ENCODE measurements at regions not wholly inside any gene's neighbourhood (a gene's known extent, or its start where the extent isn't known, plus 50 kb on each side); places are given as distances from the start of the nearest gene placed in this dataset.
"Not testable (repeated sequence)": the region's sequence is repeated elsewhere in the genome, so short reads cannot be mapped to it uniquely, and the experiment has no call there.

GRCh38 chr6:19587238-19587942 is 249.8 kb upstream of the ID4 start:
- no peaks in the 10 kb centered on the region for H3K36me3 Mint-ChIP-seq (ENCODE audit: low read depth)
- no peak overlapping the region for H3K27ac Mint-ChIP-seq
- H3K9me3 Mint-ChIP-seq: peaks cover 4% of the 10 kb centered on the region
- no peak overlapping the region for H3K4me3 Mint-ChIP-seq
- no peaks in the 10 kb centered on the region for H3K27me3 Mint-ChIP-seq (ENCODE audit: insufficient read depth)
- no peaks in the 10 kb centered on the region for H3K4me1 Mint-ChIP-seq (ENCODE audit: low read depth)
- DNase-seq (ENCODE audit: low spot score): no peak
- intact Hi-C loops (cut with micrococcal nuclease): no loop called here

DNA sequence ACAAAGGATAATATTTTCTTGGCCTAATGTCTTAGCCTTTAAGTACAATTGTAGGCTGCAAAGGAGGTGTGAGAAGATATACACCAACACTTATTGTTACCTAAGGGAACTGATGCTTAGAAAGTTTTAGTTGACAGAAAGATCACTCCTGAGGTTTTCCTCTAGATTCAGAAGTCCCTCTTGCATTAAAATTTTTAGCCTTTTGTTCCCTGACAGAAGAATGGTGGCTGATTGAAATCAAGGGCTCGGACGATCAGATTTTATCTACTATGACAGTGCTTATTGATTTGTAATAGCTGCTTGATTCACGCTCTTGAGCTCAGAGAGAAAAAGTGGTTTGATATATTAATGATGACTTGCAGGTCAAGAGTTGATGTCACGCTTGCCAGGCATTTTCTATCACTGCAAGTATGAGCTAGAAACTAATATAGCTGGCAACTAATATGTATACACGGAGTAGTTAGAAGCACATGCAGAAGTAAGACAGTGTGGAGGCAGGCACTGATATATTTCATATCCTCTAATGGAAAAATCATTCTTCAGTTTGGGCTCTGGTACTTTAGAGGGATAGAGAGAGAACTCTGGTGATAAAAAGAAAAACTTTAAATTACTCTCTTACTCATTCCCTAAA is 246.6 kb upstream of the ID4 start:
- Mint-ChIP-seq H3K36me3 (ENCODE audit: low read depth) (no peaks in the 10 kb centered on the region), H3K27ac (no peak overlapping the region), H3K4me1 (ENCODE audit: low read depth) (no peaks in the 10 kb centered on the region), H3K27me3 (ENCODE audit: insufficient read depth) (no peaks in the 10 kb centered on the region), H3K4me3 (no peak overlapping the region), H3K9me3 (no peaks in the 10 kb centered on the region)
- intact Hi-C loops (cut with micrococcal nuclease): no loop called here
- DNase-seq (ENCODE audit: low spot score): no peak

DNA sequence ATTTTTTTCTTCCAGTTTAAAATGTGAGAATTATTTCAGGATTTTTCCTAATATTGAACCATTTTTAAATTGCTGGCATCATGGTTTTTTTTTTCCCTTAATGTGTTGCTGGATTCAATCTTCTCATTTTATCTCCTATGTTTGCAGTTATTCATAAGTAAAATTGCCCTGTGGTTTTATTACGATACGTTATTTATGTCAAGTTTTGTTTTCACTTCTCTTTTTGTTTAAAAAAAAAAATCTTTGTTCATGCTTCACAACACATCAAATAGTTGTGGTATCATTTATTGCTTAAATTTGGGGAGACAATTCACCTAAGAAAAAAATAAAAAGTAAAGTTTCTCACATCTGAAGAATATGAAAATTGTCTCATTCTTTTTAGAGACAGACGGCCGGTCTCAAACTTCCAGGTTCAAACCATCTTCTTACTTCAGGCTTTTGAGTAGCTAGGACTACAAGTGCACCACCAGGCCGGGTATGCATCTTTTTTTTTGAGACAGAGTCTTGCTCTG is 239.3 kb upstream of the ID4 start:
- DNase-seq (ENCODE audit: low spot score): no peak
- Mint-ChIP-seq H3K27me3 (ENCODE audit: insufficient read depth) (no peaks in the 10 kb centered on the region), H3K4me1 (ENCODE audit: low read depth) (no peaks in the 10 kb centered on the region), H3K4me3 (no peak overlapping the region), H3K36me3 (ENCODE audit: low read depth) (no peaks in the 10 kb centered on the region), H3K9me3 (no peaks in the 10 kb centered on the region), H3K27ac (no peak overlapping the region)
- intact Hi-C loops (cut with micrococcal nuclease): no loop called here

DNA sequence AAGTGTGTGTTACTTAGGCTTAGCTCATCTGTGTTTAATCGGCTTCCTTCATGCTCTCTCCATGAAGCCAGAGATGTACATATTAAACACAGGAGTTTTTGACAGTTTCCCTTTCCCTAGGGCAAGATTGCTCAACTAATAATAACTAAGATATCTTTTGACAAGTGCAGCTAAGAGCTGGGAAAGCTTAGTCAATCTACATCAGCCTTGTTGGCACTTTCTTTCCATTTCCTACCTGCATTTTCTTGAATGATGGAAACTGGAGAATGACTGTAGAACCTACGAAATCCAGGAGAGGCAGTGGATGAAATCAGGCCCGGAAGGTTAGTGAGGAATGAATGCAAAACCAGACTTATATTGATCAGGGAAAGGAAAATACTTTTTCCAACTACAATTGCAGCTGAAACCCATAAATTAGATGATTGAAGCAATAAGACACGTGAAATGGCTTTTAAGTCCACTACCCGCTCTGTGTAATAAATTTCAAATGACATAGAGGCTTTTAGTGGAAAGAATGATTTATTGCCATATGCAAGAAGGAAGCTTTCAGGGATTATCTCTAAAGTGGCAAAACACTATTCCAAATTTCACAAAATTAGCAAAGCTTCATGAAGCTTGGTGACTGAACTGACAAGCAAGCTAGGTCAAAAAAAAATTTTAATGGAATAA is 237.2 kb upstream of the ID4 start:
- H3K27me3 Mint-ChIP-seq (ENCODE audit: insufficient read depth): no peaks in the 10 kb centered on the region
- no peak overlapping the region for H3K4me3 Mint-ChIP-seq
- DNase-seq (ENCODE audit: low spot score): no peak
- no peak overlapping the region for H3K27ac Mint-ChIP-seq
- intact Hi-C loops (cut with micrococcal nuclease): no loop called here
- no peaks in the 10 kb centered on the region for H3K4me1 Mint-ChIP-seq (ENCODE audit: low read depth)
- H3K9me3 Mint-ChIP-seq: no peaks in the 10 kb centered on the region
- no peaks in the 10 kb centered on the region for H3K36me3 Mint-ChIP-seq (ENCODE audit: low read depth)

DNA sequence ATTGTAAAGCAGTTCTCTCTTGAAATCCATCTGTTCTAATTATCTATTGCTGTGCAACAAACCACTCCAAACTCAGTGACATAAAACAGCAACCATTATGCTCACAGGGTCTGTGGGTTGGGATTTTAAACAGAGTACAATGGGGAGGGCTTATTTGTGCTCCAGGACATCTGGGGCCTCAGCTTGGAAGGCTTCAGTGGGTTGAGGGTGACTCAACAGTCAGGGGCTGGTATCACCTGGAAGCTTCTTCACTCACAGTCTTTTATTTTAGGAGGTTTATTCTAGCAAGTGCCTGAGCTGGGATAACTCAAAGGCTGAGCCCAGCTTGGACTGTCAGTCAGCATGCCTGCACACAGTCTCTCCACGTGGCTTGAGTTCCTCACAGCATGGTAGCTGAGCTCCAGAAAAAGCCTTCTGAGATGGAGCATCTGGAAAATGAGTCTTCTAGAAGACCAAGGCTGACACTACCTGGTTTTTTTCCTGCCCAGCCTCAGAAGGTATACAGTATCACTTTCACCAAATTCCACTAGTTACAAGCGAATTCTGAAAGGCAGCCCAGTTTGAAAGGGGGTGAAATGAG is 234.6 kb upstream of the ID4 start:
- Mint-ChIP-seq H3K36me3 (ENCODE audit: low read depth) (no peaks in the 10 kb centered on the region), H3K27ac (no peak overlapping the region), H3K27me3 (ENCODE audit: insufficient read depth) (no peaks in the 10 kb centered on the region), H3K9me3 (peaks cover 7% of the 10 kb centered on the region), H3K4me3 (no peak overlapping the region), H3K4me1 (ENCODE audit: low read depth) (no peaks in the 10 kb centered on the region)
- DNase-seq (ENCODE audit: low spot score): no peak
- intact Hi-C loops (cut with micrococcal nuclease): no loop called here

- Mint-ChIP-seq H3K27ac (no peak overlapping the region), H3K4me1 (ENCODE audit: low read depth) (no peaks in the 10 kb centered on the region), H3K27me3 (ENCODE audit: insufficient read depth) (no peaks in the 10 kb centered on the region), H3K9me3 (peaks cover 7% of the 10 kb centered on the region), H3K36me3 (ENCODE audit: low read depth) (no peaks in the 10 kb centered on the region), H3K4me3 (no peak overlapping the region)
- no peak for DNase-seq (ENCODE audit: low spot score)
- intact Hi-C loops (cut with micrococcal nuclease): no loop called here
Observed at GRCh38 chr6:19603721-19604120, 233.4 kb upstream of the ID4 start.

DNA sequence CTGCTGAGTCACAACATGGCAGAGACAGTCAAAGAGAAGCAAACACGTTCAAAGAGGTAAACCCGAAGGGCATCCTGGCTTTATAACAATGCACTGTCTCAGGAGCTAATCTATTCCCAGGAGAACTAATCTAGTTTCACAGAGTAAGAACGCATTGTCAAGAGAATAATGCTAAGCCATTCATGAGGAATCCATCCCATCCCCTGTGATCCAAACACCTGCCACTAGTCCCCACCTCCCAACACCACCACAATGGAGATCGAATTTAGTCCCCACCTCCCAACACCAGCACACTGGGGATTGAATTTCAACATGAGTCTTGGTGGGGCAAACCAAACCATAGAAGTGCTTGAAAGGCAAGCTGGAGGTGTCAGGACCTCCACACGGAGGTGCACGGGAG is 231.5 kb upstream of the ID4 start:
- no peak overlapping the region for H3K27ac Mint-ChIP-seq
- H3K27me3 Mint-ChIP-seq (ENCODE audit: insufficient read depth): no peaks in the 10 kb centered on the region
- no peak overlapping the region for H3K4me3 Mint-ChIP-seq
- H3K9me3 Mint-ChIP-seq: peaks cover 7% of the 10 kb centered on the region
- no peaks in the 10 kb centered on the region for H3K36me3 Mint-ChIP-seq (ENCODE audit: low read depth)
- no peaks in the 10 kb centered on the region for H3K4me1 Mint-ChIP-seq (ENCODE audit: low read depth)
- intact Hi-C loops (cut with micrococcal nuclease): no loop called here
- no peak for DNase-seq (ENCODE audit: low spot score)

- no peak overlapping the region for H3K27ac Mint-ChIP-seq
- H3K4me1 Mint-ChIP-seq (ENCODE audit: low read depth): no peaks in the 10 kb centered on the region
- no peaks in the 10 kb centered on the region for H3K27me3 Mint-ChIP-seq (ENCODE audit: insufficient read depth)
- no peak for DNase-seq (ENCODE audit: low spot score)
- no peak overlapping the region for H3K4me3 Mint-ChIP-seq
- no peaks in the 10 kb centered on the region for H3K36me3 Mint-ChIP-seq (ENCODE audit: low read depth)
- intact Hi-C loops (cut with micrococcal nuclease): no loop called here
- peaks cover 11% of the 10 kb centered on the region for H3K9me3 Mint-ChIP-seq
Observed at GRCh38 chr6:19608546-19608945, 228.6 kb upstream of the ID4 start.

DNA sequence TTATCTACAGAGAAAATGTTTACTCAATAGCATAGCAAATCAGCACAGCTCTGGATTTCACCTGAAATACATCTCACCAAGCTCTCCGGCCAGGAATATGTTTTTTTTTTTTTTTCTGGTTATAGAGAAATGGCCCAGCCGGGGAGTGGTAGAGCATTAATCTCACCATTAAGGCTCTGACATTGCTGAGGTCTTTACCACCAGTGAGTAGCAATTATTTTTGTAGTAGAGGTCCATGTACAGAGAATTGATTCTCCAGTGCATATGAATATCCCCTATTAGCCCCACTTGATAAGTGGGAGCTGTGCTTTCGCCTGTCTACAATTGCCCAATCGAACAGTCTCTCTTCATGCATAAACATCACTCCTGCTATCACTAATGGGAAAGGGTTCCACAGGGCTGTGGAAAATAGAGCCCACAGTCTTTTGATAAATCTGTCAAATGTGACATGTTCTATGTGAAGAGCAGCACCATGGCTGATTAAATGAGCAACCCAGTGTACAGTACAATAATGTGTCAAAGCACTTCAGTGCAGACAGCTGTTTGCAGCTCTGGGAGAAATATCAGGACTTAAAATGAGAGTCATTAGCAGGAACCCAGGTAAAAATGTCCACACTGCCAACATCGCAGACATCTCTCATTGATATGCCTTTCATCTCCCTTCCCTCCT is 227.1 kb upstream of the ID4 start:
- intact Hi-C loops (cut with micrococcal nuclease): no loop called here
- Mint-ChIP-seq H3K9me3 (peaks cover 10% of the 10 kb centered on the region), H3K4me1 (ENCODE audit: low read depth) (no peaks in the 10 kb centered on the region), H3K27me3 (ENCODE audit: insufficient read depth) (no peaks in the 10 kb centered on the region), H3K4me3 (no peak overlapping the region), H3K27ac (no peak overlapping the region), H3K36me3 (ENCODE audit: low read depth) (no peaks in the 10 kb centered on the region)
- no peak for DNase-seq (ENCODE audit: low spot score)

- H3K27me3 Mint-ChIP-seq (ENCODE audit: insufficient read depth); H3K4me3 Mint-ChIP-seq; intact Hi-C loops (cut with micrococcal nuclease); H3K4me1 Mint-ChIP-seq (ENCODE audit: low read depth); H3K27ac Mint-ChIP-seq; DNase-seq (ENCODE audit: low spot score); H3K36me3 Mint-ChIP-seq (ENCODE audit: low read depth): not testable (repeated sequence)
- peaks cover 17% of the 10 kb centered on the region for H3K9me3 Mint-ChIP-seq
Observed at GRCh38 chr6:19612672-19613466, 224.3 kb upstream of the ID4 start.

DNA sequence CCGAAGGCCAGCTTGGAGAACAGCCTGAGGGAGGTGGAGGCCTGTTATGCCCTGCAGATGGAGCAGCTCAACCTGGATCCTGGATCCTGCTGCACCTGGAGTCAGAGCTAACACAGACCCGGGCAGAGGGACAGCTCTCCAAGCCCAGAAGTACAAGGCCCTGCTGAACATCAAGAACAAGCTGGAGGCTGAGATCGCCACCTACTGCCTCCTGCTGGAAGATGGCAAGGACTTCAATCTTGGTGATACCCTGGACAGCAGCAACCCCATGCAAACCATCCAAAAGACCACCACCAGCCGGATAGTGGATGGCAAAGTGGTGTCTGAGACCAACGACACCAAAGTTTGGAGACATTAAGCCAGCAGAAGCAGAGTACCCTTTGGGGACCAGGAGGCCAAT is 223.5 kb upstream of the ID4 start:
- no peaks in the 10 kb centered on the region for H3K27me3 Mint-ChIP-seq (ENCODE audit: insufficient read depth)
- no peak overlapping the region for H3K4me3 Mint-ChIP-seq
- H3K4me1 Mint-ChIP-seq (ENCODE audit: low read depth): no peaks in the 10 kb centered on the region
- no peaks in the 10 kb centered on the region for H3K36me3 Mint-ChIP-seq (ENCODE audit: low read depth)
- no peak overlapping the region for H3K27ac Mint-ChIP-seq
- intact Hi-C loops (cut with micrococcal nuclease): no loop called here
- no peak for DNase-seq (ENCODE audit: low spot score)
- peaks cover 18% of the 10 kb centered on the region for H3K9me3 Mint-ChIP-seq

GRCh38 chr6:19616022-19616421 is 221.1 kb upstream of the ID4 start:
- Mint-ChIP-seq H3K9me3 (peaks cover 28% of the 10 kb centered on the region), H3K4me1 (ENCODE audit: low read depth) (no peaks in the 10 kb centered on the region), H3K27me3 (ENCODE audit: insufficient read depth) (no peaks in the 10 kb centered on the region), H3K36me3 (ENCODE audit: low read depth) (no peaks in the 10 kb centered on the region), H3K27ac (no peak overlapping the region), H3K4me3 (no peak overlapping the region)
- intact Hi-C loops (cut with micrococcal nuclease): no loop called here
- DNase-seq (ENCODE audit: low spot score): no peak

Data from activated T-helper 1 cell treated with anti-CD3 and anti-CD28 coated beads, Interleukin-12 subunit alpha, Interleukin-12 subunit beta, Interleukin-2, Interleukin-4 antibody, amounts not matched to agents 30 ng/mL and 10 ng/mL and 1 ng/mL, durations not matched to agents 14 hours and 24 hours and 36 hours (primary cell).